Aorta (tissue), 5 donors: ENCODE measurements at regions not wholly inside any gene's neighbourhood (a gene's known extent, or its start where the extent isn't known, plus 50 kb on each side); places are given as distances from the start of the nearest gene placed in this dataset.

Source experiments
- ATAC-seq: fragments of 200-7000 bp; cut with Tn5 transposase; one replicate; pipeline ENCODE4 v1.9.1; 2022; ENCODE audit warnings: moderate library complexity; ENCODE audit not compliant: low FRiP score
- DNase-seq, 2 donors: peaks; one replicate each; pipeline ENCODE4 v3.0.0-alpha.2; 2020
- H3K27ac ChIP-seq, 2 donors: one replicate each; pipeline ENCODE4 v1.5.1; 2013; ENCODE audit warnings: low read length in 2 of 2, mild to moderate bottlenecking in 2 of 2, moderate library complexity in 2 of 2, control low read depth in 1 of 2, inconsistent platforms in 1 of 2, low read depth in 1 of 2
- H3K27me3 ChIP-seq, 2 donors: one replicate each; pipeline ENCODE4 v1.6.1; 2013; ENCODE audit warnings: control low read depth in 1 of 2, low read length in 1 of 2, mild to moderate bottlenecking in 1 of 2, moderate library complexity in 1 of 2; ENCODE audit not compliant: insufficient read depth in 2 of 2, control insufficient read depth in 1 of 2
- H3K36me3 ChIP-seq, 2 donors: one replicate each; pipeline ENCODE4 v1.6.1; 2013; ENCODE audit warnings: control low read depth in 1 of 2, low read length in 1 of 2, mild to moderate bottlenecking in 1 of 2; ENCODE audit not compliant: insufficient read depth in 2 of 2, control insufficient read depth in 1 of 2
- H3K4me1 ChIP-seq, 2 donors: one replicate each; pipeline ENCODE4 v1.6.1; 2013; ENCODE audit warnings: low read length in 2 of 2, control low read depth in 1 of 2, mild to moderate bottlenecking in 1 of 2, moderate library complexity in 1 of 2; ENCODE audit not compliant: insufficient read depth in 2 of 2, control insufficient read depth in 1 of 2
- H3K4me3 ChIP-seq, 2 donors: one replicate each; pipeline ENCODE4 v1.5.1; 2013; ENCODE audit warnings: low read length in 2 of 2, control low read depth in 1 of 2, mild to moderate bottlenecking in 1 of 2
- H3K9me3 ChIP-seq: one replicate; pipeline ENCODE4 v1.6.1; 2013; ENCODE audit warnings: mild to moderate bottlenecking, low read length; ENCODE audit not compliant: control insufficient read depth
- WGBS, 2 donors: extraction: QIAGEN DNeasy Blood & Tissue Kit; methylation state at CpG; one replicate each; pipeline ENCODE4 v1.1.7; 2013; 5-methylcytosine and 5-hydroxymethylcytosine counted together
- intact Hi-C, 2 donors: fragments of 100-400 bp; cut with DNase I; formaldehyde crosslinking; loops; one replicate each; pipeline versions ENCODE4 v1.14.2 to v1.15.0; 2022
- donor health status: healthy with polysubstance abuse.
- donor health status: Bipolar disorder and iron deficiency.
- donor health status: DM: no; HTN: no; CAD: no.
- donor health status: DM: no; HTN: no; CAD: no.
- donor health status: DM: yes; HTN: yes; CAD: no.

DNA sequence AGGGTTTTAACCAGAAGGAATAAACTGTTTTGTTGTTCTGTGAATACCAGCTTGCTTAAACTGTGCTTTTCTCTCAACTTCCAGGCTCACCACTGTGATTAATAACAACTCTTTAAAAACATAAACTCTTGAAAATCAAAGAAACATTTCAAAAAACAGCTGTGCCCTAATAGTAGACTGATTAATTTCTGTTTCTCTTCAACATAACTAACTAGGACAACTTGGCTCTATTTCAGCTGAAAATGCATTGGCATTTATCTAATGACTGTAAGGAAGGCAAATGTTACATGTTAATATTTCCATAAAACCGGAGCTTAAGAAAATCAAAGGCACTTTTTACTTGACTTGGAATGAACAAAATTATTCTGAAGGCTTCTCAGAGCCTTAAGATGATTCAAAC lies 656.1 kb upstream of the NEGR1 start:
- Histone ChIP-seq H3K4me3 (no peak overlapping the region), H3K4me1 (no peaks in the 10 kb centered on the region), H3K9me3 (no peaks in the 10 kb centered on the region), H3K27ac (no peak overlapping the region), H3K27me3 (no peaks in the 10 kb centered on the region), H3K36me3 (no peaks in the 10 kb centered on the region)
- intact Hi-C loops: no loop called here
- ATAC-seq (no peak), DNase-seq (no peak)
- 19 to 21% methylated on average over 1 of the region's 1 CpG for WGBS, 2 donors

DNA sequence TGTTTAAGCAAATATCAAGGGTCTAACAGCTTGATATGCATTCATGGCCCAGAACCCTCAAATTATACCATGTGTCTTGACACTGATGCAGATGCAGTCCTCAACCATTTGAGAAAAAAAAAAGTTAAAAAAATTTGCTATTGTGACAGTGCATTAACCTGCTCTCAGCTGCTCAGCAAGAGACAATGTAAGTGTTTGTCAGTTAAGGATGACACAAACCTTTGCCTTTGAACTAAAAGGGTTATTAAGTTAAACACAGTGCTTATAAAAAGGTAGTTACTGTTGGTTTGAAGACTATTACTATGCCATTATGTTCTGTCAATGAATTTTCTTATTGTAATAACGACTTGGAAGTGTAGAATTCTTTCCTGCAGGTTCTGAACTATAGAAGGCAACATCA lies 655.6 kb upstream of the NEGR1 start:
- Histone ChIP-seq H3K4me1 (no peaks in the 10 kb centered on the region), H3K27ac (no peak overlapping the region), H3K9me3 (no peaks in the 10 kb centered on the region), H3K36me3 (no peaks in the 10 kb centered on the region), H3K27me3 (no peaks in the 10 kb centered on the region), H3K4me3 (no peak overlapping the region)
- DNase-seq (no peak), ATAC-seq (no peak)
- intact Hi-C loops: no loop called here
- WGBS, 2 donors: 59 to 70% methylated on average over 1 of the region's 1 CpG

DNA sequence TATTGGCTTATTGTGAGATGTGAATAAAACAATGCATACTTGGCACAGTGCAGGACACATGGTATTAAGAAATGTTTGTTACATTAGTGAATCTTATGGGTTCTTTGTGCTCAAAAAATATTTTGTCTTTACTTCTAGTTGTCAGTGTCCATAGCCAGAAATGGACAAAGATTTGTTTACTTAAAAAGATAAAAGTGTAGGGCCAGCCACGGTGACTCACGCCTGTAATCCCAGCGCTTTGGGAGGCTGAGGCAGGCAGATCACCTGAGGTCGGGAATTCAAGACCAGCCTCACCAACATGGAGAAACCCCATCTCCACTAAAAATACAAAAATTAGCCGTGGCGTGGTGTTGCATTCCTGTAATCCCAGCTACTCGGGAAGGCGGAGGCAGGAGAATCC lies 654.6 kb upstream of the NEGR1 start:
- Histone ChIP-seq H3K36me3 (no peaks in the 10 kb centered on the region), H3K27ac (no peak overlapping the region), H3K4me1 (no peaks in the 10 kb centered on the region), H3K9me3 (no peaks in the 10 kb centered on the region), H3K4me3 (no peak overlapping the region), H3K27me3 (no peaks in the 10 kb centered on the region)
- intact Hi-C loops: no loop called here
- 84 to 85% methylated on average over 8 of the region's 8 CpGs for WGBS, 2 donors
- no peak for ATAC-seq
- no peak for DNase-seq

DNA sequence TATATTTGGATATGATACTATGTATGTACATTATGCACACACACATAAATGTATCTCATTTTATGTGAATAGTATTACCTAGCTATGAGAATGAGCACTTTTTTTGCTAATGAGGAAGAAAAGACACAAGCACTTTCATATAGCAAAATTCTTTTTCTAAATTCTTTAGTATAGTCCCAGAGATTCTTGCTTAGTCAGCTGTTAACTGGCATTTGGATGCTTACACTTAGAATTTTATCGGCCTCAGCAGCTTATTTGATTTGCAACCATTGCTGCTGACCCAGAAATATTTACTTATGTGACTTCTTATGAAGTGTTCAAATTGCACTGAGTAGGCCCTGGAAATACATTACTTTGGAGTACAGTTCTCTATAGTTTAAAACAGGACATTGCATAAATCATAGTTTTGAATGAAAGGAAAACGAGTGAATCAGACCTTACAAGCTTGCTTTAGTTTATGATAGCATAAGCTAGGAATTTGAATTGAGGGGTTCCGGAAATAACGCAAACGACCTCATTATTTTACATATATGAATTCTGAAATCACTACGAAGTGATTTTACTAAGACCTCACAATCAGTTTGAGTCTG lies 653.9 kb upstream of the NEGR1 start:
- intact Hi-C loops: no loop called here
- Histone ChIP-seq H3K4me3 (no peak overlapping the region), H3K27me3 (no peaks in the 10 kb centered on the region), H3K36me3 (no peaks in the 10 kb centered on the region), H3K4me1 (no peaks in the 10 kb centered on the region), H3K9me3 (no peaks in the 10 kb centered on the region), H3K27ac (no peak overlapping the region)
- ATAC-seq (no peak), DNase-seq (no peak)
- WGBS, 2 donors: 32 to 35% methylated on average over 6 of the region's 6 CpGs

DNA sequence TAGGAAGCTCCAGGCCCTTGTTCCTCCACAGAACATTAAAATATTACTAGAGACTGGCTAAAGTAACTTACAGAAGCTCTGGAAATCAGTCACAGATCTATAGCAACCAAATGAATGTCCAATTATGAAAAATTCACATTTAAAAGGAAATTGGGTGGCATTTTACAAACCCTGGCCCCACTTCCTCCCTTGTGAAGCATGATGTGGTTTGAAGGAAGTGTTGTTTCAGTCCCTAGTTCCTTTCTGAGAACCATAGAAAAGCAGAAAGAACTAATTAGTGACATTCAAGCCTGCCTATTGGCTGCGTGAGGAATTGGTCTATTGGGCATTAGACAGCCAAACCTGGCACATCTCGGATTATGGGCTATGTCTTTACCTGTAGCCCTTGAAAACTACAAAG lies 649.7 kb upstream of the NEGR1 start:
- DNase-seq (no peak), ATAC-seq (no peak)
- no peak overlapping the region for H3K27ac ChIP-seq
- no peaks in the 10 kb centered on the region for H3K27me3 ChIP-seq
- intact Hi-C loops: no loop called here
- no peaks in the 10 kb centered on the region for H3K4me1 ChIP-seq
- H3K36me3 ChIP-seq: no peaks in the 10 kb centered on the region
- no peaks in the 10 kb centered on the region for H3K9me3 ChIP-seq
- WGBS, 2 donors: 83 to 87% methylated on average over 2 of the region's 2 CpGs
- H3K4me3 ChIP-seq: no peak overlapping the region

DNA sequence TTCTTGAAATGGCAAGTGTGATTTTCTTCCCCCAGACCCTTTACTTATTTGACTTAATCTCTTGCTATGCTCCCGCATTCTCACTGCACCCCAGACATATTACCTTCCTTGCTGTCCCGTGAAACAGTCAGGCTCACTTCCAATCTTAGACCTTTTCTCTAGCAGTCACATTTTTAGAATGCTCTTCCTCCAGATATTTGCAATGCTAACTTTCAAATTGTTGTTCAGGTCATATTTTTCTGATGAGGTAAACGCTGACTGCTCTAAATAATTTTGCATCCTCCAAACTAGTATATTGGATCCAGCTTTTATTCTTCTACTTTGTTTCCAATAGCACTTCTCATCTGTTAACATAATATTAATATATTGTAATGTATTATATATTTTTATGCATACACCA lies 648.2 kb upstream of the NEGR1 start:
- no peak overlapping the region for H3K4me3 ChIP-seq
- DNase-seq (no peak), ATAC-seq (no peak)
- intact Hi-C loops: no loop called here
- 77 to 78% methylated on average over 3 of the region's 3 CpGs for WGBS, 2 donors
- H3K9me3 ChIP-seq: no peaks in the 10 kb centered on the region
- no peak overlapping the region for H3K27ac ChIP-seq
- H3K36me3 ChIP-seq: no peaks in the 10 kb centered on the region
- H3K4me1 ChIP-seq: no peaks in the 10 kb centered on the region
- no peaks in the 10 kb centered on the region for H3K27me3 ChIP-seq

DNA sequence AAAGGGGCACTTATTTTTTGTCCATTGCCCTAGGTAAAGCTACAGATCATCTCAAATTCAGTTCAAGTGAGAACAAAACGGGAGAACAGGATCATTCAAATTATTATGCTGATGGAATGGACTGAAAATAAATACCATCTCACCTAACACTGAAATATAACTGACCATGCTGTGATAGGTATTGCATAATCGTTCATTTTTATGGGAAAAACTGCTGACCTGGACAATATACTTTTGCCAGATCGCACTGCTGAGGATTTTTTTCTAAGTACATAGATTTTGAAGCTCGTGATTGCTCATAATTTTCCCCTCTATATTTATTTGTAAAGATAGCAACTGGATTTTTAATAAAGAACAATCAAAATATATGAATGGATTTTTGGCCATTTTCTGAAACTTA lies 636.6 kb upstream of the NEGR1 start:
- Histone ChIP-seq H3K4me3 (no peak overlapping the region), H3K4me1 (no peaks in the 10 kb centered on the region), H3K9me3 (no peaks in the 10 kb centered on the region), H3K27ac (no peak overlapping the region), H3K27me3 (no peaks in the 10 kb centered on the region), H3K36me3 (no peaks in the 10 kb centered on the region)
- DNase-seq (no peak), ATAC-seq (no peak)
- 54 to 56% methylated on average over 4 of the region's 4 CpGs for WGBS, 2 donors
- intact Hi-C loops: no loop called here

DNA sequence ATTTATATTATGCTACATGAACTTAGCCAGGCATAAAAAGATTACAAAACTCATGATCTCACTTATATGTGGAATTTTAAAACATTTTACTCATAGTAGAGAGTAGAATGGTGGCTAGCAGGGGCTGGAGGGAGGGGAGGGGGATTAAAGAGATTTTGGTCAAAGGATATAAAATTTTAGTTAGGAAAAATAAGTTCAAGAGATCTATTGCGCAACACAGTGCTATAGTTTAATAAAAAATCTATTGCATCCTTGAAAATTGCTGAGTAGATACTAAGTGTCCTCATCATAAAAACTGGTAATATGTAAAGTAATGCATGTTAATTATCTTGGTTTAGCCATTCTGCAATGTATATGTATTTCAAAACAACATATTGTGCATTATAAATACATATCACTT lies 635.6 kb upstream of the NEGR1 start:
- no peak for ATAC-seq
- no peak for DNase-seq
- Histone ChIP-seq H3K36me3 (no peaks in the 10 kb centered on the region), H3K4me3 (no peak overlapping the region), H3K9me3 (no peaks in the 10 kb centered on the region), H3K27me3 (no peaks in the 10 kb centered on the region), H3K27ac (no peak overlapping the region), H3K4me1 (no peaks in the 10 kb centered on the region)
- 93 to 95% methylated on average over 1 of the region's 1 CpG for WGBS, 2 donors
- intact Hi-C loops: no loop called here

DNA sequence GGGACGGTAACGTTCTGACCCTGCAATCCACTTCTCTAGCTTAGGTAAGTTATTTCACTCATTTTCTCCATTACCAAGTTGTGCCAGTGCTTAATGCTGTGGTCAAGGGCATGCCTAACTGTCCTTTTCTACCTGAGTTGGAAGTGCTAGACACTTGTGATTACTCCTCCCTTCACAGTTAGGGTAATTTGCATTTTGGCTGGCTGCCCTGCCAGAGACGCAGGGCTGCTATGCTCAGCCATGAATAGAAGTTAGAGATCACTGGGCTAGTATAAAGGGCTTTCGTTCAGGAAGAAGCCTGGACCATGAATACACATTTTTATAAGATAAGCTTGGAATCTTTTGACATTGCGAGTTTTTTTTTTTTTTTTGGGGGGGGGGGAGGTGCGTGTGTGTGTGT lies 633.2 kb upstream of the NEGR1 start:
- 27 to 36% methylated on average over 6 of the region's 6 CpGs for WGBS, 2 donors
- no peaks in the 10 kb centered on the region for H3K27me3 ChIP-seq
- DNase-seq (no peak), ATAC-seq (no peak)
- no peak overlapping the region for H3K4me3 ChIP-seq
- intact Hi-C loops: no loop called here
- H3K4me1 ChIP-seq: no peaks in the 10 kb centered on the region
- H3K9me3 ChIP-seq: no peaks in the 10 kb centered on the region
- H3K27ac ChIP-seq: no peak overlapping the region
- H3K36me3 ChIP-seq: no peaks in the 10 kb centered on the region
